A549 (cell line): ENCODE measurements at regions not wholly inside any gene's neighbourhood (a gene's known extent, or its start where the extent isn't known, plus 50 kb on each side); places are given as distances from the start of the nearest gene placed in this dataset.
"Not testable (repeated sequence)": the region's sequence is repeated elsewhere in the genome, so short reads cannot be mapped to it uniquely, and the experiment has no call there.

Experiments
- EHMT2 ChIP-seq: fragments of 200-600 bp; sonication (generic); IDR thresholded peaks from 2 replicates; pipeline ENCODE4 v1.6.1; 2016; ENCODE audit warnings: antibody characterized with exemption, low read depth, mild to moderate bottlenecking, moderate library complexity
- POLR2A ChIP-seq: IDR thresholded peaks from 2 replicates; pipeline ENCODE4 v1.6.1; 2012; ENCODE audit warnings: mild to moderate bottlenecking, low read length
- RARB ChIP-seq: fragments of 250-450 bp; sonication (Bioruptor Pico); IDR thresholded peaks from 2 replicates; pipeline ENCODE4 v1.8.0; 2021; ENCODE audit warnings: mild to moderate bottlenecking, moderate library complexity
- ZFP36 ChIP-seq: fragments of 450-650 bp; IDR thresholded peaks from 2 replicates; pipeline ENCODE4 v1.6.1; 2014; ENCODE audit warnings: borderline replicate concordance; ENCODE audit not compliant: partially characterized antibody
- TF ChIP-seq, protein P1 (sequence below): fragments of >200 bp; sonication (Bioruptor Twin); formaldehyde crosslinking; IDR thresholded peaks from 3 replicates; pipeline ENCODE4 v1.5.1; 2016
- TF ChIP-seq, protein P2 (sequence below): fragments of >200 bp; sonication (Bioruptor Twin); formaldehyde crosslinking; IDR thresholded peaks from 3 replicates; pipeline ENCODE4 v1.6.1; 2016
- TF ChIP-seq, protein P3 (sequence below): fragments of 150-350 bp; IDR thresholded peaks from 2 replicates; pipeline ENCODE4 v1.6.1; 2014; ENCODE audit warnings: low read depth, mild to moderate bottlenecking, low read length

DNA sequence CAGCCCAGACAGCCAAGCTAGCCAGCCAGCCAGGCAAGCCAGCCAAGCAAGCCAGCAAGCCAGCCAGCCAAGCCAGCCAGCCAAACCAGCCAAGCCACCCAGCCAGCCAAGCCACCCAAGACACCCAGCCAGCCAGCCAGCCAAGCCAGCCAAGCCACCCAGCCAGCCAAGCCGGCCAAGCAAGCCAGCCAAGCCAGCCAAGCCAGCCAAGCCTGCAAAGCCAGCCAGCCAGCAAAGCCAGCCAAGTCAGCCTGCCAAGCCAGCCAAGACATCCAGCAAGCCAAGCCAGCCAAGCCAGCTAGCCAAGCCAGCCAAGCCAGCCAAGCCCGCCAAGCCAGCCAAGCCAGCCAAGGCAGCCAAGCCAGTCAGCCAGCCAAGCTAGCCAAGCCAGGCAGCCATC lies 1606.2 kb downstream of the RPIA start:
- not testable (repeated sequence) for TF ChIP-seq POLR2A; ZFP36; EHMT2; RARB (CRISPR knock-in tag)
- TF ChIP-seq, protein P1, sequence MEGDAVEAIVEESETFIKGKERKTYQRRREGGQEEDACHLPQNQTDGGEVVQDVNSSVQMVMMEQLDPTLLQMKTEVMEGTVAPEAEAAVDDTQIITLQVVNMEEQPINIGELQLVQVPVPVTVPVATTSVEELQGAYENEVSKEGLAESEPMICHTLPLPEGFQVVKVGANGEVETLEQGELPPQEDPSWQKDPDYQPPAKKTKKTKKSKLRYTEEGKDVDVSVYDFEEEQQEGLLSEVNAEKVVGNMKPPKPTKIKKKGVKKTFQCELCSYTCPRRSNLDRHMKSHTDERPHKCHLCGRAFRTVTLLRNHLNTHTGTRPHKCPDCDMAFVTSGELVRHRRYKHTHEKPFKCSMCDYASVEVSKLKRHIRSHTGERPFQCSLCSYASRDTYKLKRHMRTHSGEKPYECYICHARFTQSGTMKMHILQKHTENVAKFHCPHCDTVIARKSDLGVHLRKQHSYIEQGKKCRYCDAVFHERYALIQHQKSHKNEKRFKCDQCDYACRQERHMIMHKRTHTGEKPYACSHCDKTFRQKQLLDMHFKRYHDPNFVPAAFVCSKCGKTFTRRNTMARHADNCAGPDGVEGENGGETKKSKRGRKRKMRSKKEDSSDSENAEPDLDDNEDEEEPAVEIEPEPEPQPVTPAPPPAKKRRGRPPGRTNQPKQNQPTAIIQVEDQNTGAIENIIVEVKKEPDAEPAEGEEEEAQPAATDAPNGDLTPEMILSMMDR: not testable (repeated sequence)
- TF ChIP-seq, protein P2, sequence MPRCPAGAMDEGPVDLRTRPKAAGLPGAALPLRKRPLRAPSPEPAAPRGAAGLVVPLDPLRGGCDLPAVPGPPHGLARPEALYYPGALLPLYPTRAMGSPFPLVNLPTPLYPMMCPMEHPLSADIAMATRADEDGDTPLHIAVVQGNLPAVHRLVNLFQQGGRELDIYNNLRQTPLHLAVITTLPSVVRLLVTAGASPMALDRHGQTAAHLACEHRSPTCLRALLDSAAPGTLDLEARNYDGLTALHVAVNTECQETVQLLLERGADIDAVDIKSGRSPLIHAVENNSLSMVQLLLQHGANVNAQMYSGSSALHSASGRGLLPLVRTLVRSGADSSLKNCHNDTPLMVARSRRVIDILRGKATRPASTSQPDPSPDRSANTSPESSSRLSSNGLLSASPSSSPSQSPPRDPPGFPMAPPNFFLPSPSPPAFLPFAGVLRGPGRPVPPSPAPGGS: not testable (repeated sequence)
- TF ChIP-seq, protein P3, sequence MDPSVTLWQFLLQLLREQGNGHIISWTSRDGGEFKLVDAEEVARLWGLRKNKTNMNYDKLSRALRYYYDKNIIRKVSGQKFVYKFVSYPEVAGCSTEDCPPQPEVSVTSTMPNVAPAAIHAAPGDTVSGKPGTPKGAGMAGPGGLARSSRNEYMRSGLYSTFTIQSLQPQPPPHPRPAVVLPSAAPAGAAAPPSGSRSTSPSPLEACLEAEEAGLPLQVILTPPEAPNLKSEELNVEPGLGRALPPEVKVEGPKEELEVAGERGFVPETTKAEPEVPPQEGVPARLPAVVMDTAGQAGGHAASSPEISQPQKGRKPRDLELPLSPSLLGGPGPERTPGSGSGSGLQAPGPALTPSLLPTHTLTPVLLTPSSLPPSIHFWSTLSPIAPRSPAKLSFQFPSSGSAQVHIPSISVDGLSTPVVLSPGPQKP: not testable (repeated sequence)
